Esophagus squamous epithelium (tissue), 4 donors: ENCODE measurements at regions not wholly inside any gene's neighbourhood (a gene's known extent, or its start where the extent isn't known, plus 50 kb on each side); places are given as distances from the start of the nearest gene placed in this dataset.

ENCODE experiments used
- POLR2A ChIP-seq, 4 donors: fragments of 450-650 bp; IDR thresholded peaks; one replicate each; pipeline ENCODE4 v1.6.1; 2017; ENCODE audit warnings: antibody characterized with exemption in 4 of 4, mild to moderate bottlenecking in 4 of 4, moderate library complexity in 3 of 4
- TF ChIP-seq, protein P1 (sequence below), 6 experiments: fragments of 450-650 bp in 4 of 6; fragments of 200-600 bp in 2 of 6; sonication (generic) in 2 of 6; IDR thresholded peaks; one replicate each; pipeline ENCODE4 v1.5.1; 2016 to 2019; ENCODE audit warnings: antibody characterized with exemption in 6 of 6, mild to moderate bottlenecking in 4 of 6, moderate library complexity in 4 of 6

DNA sequence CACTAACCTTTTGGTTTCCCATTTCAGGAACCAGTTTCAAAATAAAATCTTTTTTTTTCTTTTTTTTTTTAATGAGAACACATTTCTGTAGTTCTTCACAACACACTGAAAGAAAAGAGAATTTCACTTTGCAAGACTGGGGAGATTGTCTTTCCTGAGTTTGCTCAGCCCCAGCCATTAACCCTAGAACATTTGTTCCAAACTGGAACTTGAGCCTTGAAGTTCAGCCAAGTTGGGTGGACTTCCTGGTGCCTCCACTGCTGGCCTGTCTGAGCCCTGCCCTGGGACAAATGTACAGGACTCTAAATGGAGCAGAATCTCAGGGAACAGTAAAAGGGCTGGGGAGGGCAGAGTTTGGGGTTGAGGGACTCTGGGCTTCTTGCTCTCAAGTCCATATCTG is 196.4 kb upstream of the LPP start:
- no peak for TF ChIP-seq POLR2A (IDR thresholded peaks at IDR 0.05)
- TF ChIP-seq, protein P1, sequence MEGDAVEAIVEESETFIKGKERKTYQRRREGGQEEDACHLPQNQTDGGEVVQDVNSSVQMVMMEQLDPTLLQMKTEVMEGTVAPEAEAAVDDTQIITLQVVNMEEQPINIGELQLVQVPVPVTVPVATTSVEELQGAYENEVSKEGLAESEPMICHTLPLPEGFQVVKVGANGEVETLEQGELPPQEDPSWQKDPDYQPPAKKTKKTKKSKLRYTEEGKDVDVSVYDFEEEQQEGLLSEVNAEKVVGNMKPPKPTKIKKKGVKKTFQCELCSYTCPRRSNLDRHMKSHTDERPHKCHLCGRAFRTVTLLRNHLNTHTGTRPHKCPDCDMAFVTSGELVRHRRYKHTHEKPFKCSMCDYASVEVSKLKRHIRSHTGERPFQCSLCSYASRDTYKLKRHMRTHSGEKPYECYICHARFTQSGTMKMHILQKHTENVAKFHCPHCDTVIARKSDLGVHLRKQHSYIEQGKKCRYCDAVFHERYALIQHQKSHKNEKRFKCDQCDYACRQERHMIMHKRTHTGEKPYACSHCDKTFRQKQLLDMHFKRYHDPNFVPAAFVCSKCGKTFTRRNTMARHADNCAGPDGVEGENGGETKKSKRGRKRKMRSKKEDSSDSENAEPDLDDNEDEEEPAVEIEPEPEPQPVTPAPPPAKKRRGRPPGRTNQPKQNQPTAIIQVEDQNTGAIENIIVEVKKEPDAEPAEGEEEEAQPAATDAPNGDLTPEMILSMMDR (IDR thresholded peaks at IDR 0.05) = no peak
